Uterus (tissue), 2 donors: ENCODE measurements at regions not wholly inside any gene's neighbourhood (a gene's known extent, or its start where the extent isn't known, plus 50 kb on each side); places are given as distances from the start of the nearest gene placed in this dataset.

Experiments used
- CTCF ChIP-seq, 4 experiments: fragments of 200-600 bp in 2 of 4; fragments of 450-650 bp in 2 of 4; sonication (generic) in 2 of 4; IDR thresholded peaks; one replicate each; pipeline ENCODE4 v1.5.1; 2016 to 2019; ENCODE audit warnings: antibody characterized with exemption in 4 of 4, mild to moderate bottlenecking in 2 of 4, moderate library complexity in 1 of 4
- POLR2A ChIP-seq, 2 donors: fragments of 450-650 bp; IDR thresholded peaks; one replicate each; pipeline ENCODE4 v1.6.1; 2016; ENCODE audit warnings: antibody characterized with exemption in 2 of 2, mild to moderate bottlenecking in 1 of 2, moderate library complexity in 1 of 2

GRCh38 chr10:3996697-3997096, 211.7 kb upstream of the KLF6 start:
- TF ChIP-seq CTCF (IDR thresholded peaks at IDR 0.05) (no peak), POLR2A (IDR thresholded peaks at IDR 0.05) (no peak)
